B cell (primary cell): ENCODE measurements at regions not wholly inside any gene's neighbourhood (a gene's known extent, or its start where the extent isn't known, plus 50 kb on each side); places are given as distances from the start of the nearest gene placed in this dataset.

Experiments used
- ATAC-seq: fragments of 200-7000 bp; cut with Tn5 transposase; one replicate; pipeline ENCODE4 v1.10.0; 2021; ENCODE audit warnings: low read depth, mild to moderate bottlenecking, moderate number of reproducible peaks, moderate library complexity
- CTCF ChIA-PET: fragments of 350-600 bp; sonication (Branson Sonifier 250); formaldehyde crosslinking; loops from one replicate; lab custom pipeline; 2021; ENCODE audit warnings: antibody characterized with exemption, inconsistent platforms; lab: Charles Lee
- POLR2A ChIA-PET: fragments of 350-600 bp; sonication (Branson Sonifier 250); formaldehyde crosslinking; loops from one replicate; lab custom pipeline; 2021; ENCODE audit warnings: antibody characterized with exemption; lab: Charles Lee
- DNase-seq: peaks from one replicate; pipeline ENCODE4 v3.0.0; 2013
- H2AFZ ChIP-seq: 2 replicates; pipeline ENCODE4 v1.6.1; 2012; ENCODE audit warnings: mild to moderate bottlenecking, low read depth, low read length; ENCODE audit not compliant: insufficient read depth, poor library complexity, severe bottlenecking
- H3K27ac ChIP-seq, 2 donors: 1 replicate in 1 of 2; 2 replicates in 1 of 2; pipeline ENCODE4 v1.5.1; 2012 to 2013; ENCODE audit warnings: low read length in 2 of 2, mild to moderate bottlenecking in 2 of 2, moderate library complexity in 1 of 2
- H3K27me3 ChIP-seq, 4 experiments: fragments of 200-600 bp in 1 of 4; sonication (generic) in 1 of 4; replicated peaks in 1 of 4; 1 replicate in 2 of 4; 2 replicates in 2 of 4; pipeline versions ENCODE4 v1.6.1 to v1.7.0; 2013 to 2016; ENCODE audit warnings: low read length in 3 of 4, mild to moderate bottlenecking in 2 of 4, mixed read lengths in 1 of 4, moderate library complexity in 1 of 4; ENCODE audit not compliant: insufficient read depth in 4 of 4, control insufficient read depth in 3 of 4; ENCODE audit errors: control extremely low read depth in 1 of 4
- H3K36me3 ChIP-seq, 2 experiments: replicated peaks in 1 of 2; 1 replicate in 1 of 2; 2 replicates in 1 of 2; pipeline versions ENCODE4 v1.6.1 to v1.7.1; 2013; ENCODE audit warnings: low read length in 1 of 2; ENCODE audit not compliant: insufficient read depth in 2 of 2, control insufficient read depth in 1 of 2; ENCODE audit errors: control extremely low read depth in 1 of 2, extremely low read depth in 1 of 2
- H3K4me1 ChIP-seq, 2 donors: fragments of 200-600 bp in 1 of 2; sonication (generic) in 1 of 2; 1 replicate in 1 of 2; 2 replicates in 1 of 2; pipeline versions ENCODE4 v1.5.1 to v1.6.1; 2013 to 2017; ENCODE audit warnings: low read length in 2 of 2; ENCODE audit not compliant: control insufficient read depth in 2 of 2, insufficient read depth in 2 of 2
- H3K4me2 ChIP-seq: replicated peaks from 2 replicates; pipeline ENCODE3; 2012; ENCODE audit warnings: mild to moderate bottlenecking, low read depth, low read length; ENCODE audit not compliant: poor library complexity, severe bottlenecking
- H3K4me3 ChIP-seq, 5 experiments: fragments of 200-600 bp in 1 of 5; sonication (generic) in 1 of 5; 1 replicate in 3 of 5; 2 replicates in 2 of 5; pipeline versions ENCODE4 v1.5.1 to v1.7.0; 2011 to 2016; ENCODE audit warnings: low read length in 4 of 5, mild to moderate bottlenecking in 4 of 5, low read depth in 2 of 5, control low read depth in 1 of 5, moderate library complexity in 1 of 5; ENCODE audit not compliant: insufficient read depth in 1 of 5; ENCODE audit errors: control extremely low read depth in 1 of 5, extremely low read depth in 1 of 5
- H3K79me2 ChIP-seq: fragments of 200-600 bp; sonication (generic); one replicate; pipeline ENCODE4 v1.6.0; 2016; ENCODE audit warnings: low read length; ENCODE audit not compliant: control insufficient read depth, insufficient read depth
- H3K9ac ChIP-seq: fragments of 200-600 bp; sonication (generic); 2 replicates; pipeline ENCODE4 v1.6.1; 2017; ENCODE audit warnings: mild to moderate bottlenecking, low read length, moderate library complexity
- H3K9me3 ChIP-seq, 3 donors: one replicate each; pipeline versions ENCODE4 v1.6.1 to v1.7.1; 2013; ENCODE audit warnings: low read length in 2 of 3; ENCODE audit not compliant: control insufficient read depth in 2 of 3, insufficient read depth in 1 of 3; ENCODE audit errors: control extremely low read depth in 1 of 3
- H4K20me1 ChIP-seq: 2 replicates; pipeline ENCODE4 v1.6.0; 2012; ENCODE audit warnings: mild to moderate bottlenecking, low read length; ENCODE audit not compliant: insufficient read depth, control insufficient read depth, poor library complexity, severe bottlenecking
- H3K27ac Mint-ChIP-seq: one replicate; pipeline ENCODE4 v1.8.0; 2021; ENCODE audit warnings: mixed read lengths
- H3K27me3 Mint-ChIP-seq: one replicate; pipeline ENCODE4 v1.8.0; 2021; ENCODE audit warnings: mixed read lengths
- H3K4me1 Mint-ChIP-seq: one replicate; pipeline ENCODE4 v1.8.0; 2021; ENCODE audit warnings: mixed read lengths
- H3K4me3 Mint-ChIP-seq: one replicate; pipeline ENCODE4 v1.8.0; 2021; ENCODE audit warnings: mixed read lengths
- H3K9me3 Mint-ChIP-seq: one replicate; pipeline ENCODE4 v1.8.0; 2022; ENCODE audit warnings: mixed read lengths; ENCODE audit not compliant: insufficient read depth
- CTCF ChIP-seq: fragments of 200-600 bp; IDR thresholded peaks from one replicate; pipeline ENCODE4 v1.8.0; 2022; ENCODE audit warnings: antibody characterized with exemption, mild to moderate bottlenecking
- EZH2 ChIP-seq: IDR thresholded peaks from 2 replicates; pipeline ENCODE4 v1.6.1; 2012; ENCODE audit warnings: borderline replicate concordance, low read depth, mild to moderate bottlenecking, moderate library complexity, low read length; ENCODE audit not compliant: insufficient read depth, poor library complexity, severe bottlenecking
- WGBS: methylation state at CpG from one replicate; pipeline ENCODE4 v1.1.5; 2013; ENCODE audit warnings: missing lambda C conversion rate; ENCODE audit not compliant: insufficient coverage; 5-methylcytosine and 5-hydroxymethylcytosine counted together
- intact Hi-C: fragments of 100-400 bp; cut with micrococcal nuclease; formaldehyde crosslinking; loops from one replicate; pipeline ENCODE4 v1.10.0; 2022

- H3K4me1 Mint-ChIP-seq = no peaks in the 10 kb centered on the region
- no peak overlapping the region for H3K4me3 ChIP-seq
- H3K4me2 ChIP-seq = no peak overlapping the region
- H3K9me3 ChIP-seq = no peaks in the 10 kb centered on the region
- ATAC-seq = no peak
- DNase-seq = no peak
- peaks cover 9% of the 10 kb centered on the region for H3K27me3 Mint-ChIP-seq
- intact Hi-C loops = no loop called here
- no peak overlapping the region for H3K27ac Mint-ChIP-seq
- no peaks in the 10 kb centered on the region for H3K9me3 Mint-ChIP-seq
- no peaks in the 10 kb centered on the region for H3K79me2 ChIP-seq
- peaks cover 0 to 5% (median 0%) of the 10 kb centered on the region in 4 experiments for H3K27me3 ChIP-seq
- POLR2A ChIA-PET = no interaction called here
- H3K9ac ChIP-seq = no peak overlapping the region
- H3K27ac ChIP-seq = no peak overlapping the region
- peak overlapping the region; percentile 20 for H2AFZ ChIP-seq
- no peaks in the 10 kb centered on the region for H3K36me3 ChIP-seq
- no peak overlapping the region for H3K4me3 Mint-ChIP-seq
- no peaks in the 10 kb centered on the region for H3K4me1 ChIP-seq
- no peaks in the 10 kb centered on the region for H4K20me1 ChIP-seq
- WGBS = 100% methylated on average over 2 of the region's 2 CpGs
- TF ChIP-seq EZH2 (no peak), CTCF (peak; percentile 51)
- CTCF ChIA-PET = interaction anchor here (0.7 to 3.0 kb wide), 10 partner anchors 8 to 840 kb away, joined by 3 to 26 read pairs (median 4); no protein-coding TSS in a partner anchor
Observed at GRCh38 chr5:79858410-79858723, 132.7 kb downstream of the MTX3 start.

- POLR2A ChIA-PET = no interaction called here
- no peaks in the 10 kb centered on the region for H3K9me3 Mint-ChIP-seq
- peak overlapping the region; percentile 20 for H2AFZ ChIP-seq
Observed at GRCh38 chr5:79857714-79858409, 133.2 kb downstream of the MTX3 start.

More at GRCh38 chr5:79857714-79858409, 133.2 kb downstream of the MTX3 start:
- intact Hi-C loops = no loop called here
- H3K27me3 ChIP-seq = peaks cover 0 to 5% (median 0%) of the 10 kb centered on the region in 4 experiments
- peak; percentile 70 for DNase-seq
- no peaks in the 10 kb centered on the region for H3K36me3 ChIP-seq
- Mint-ChIP-seq H3K27ac (no peak overlapping the region), H3K4me3 (no peak overlapping the region), H3K27me3 (peaks cover 6% of the 10 kb centered on the region), H3K4me1 (no peaks in the 10 kb centered on the region)
- H3K79me2 ChIP-seq = no peaks in the 10 kb centered on the region
- CTCF ChIA-PET = interaction anchor here (0.7 to 3.0 kb wide), 10 partner anchors 9 to 839 kb away, joined by 3 to 26 read pairs (median 4); no protein-coding TSS in a partner anchor
- 7% methylated on average over 3 of the region's 9 CpGs for WGBS
- no peak overlapping the region for H3K4me2 ChIP-seq
- H4K20me1 ChIP-seq = no peaks in the 10 kb centered on the region
- no peak overlapping the region for H3K9ac ChIP-seq
- H3K4me1 ChIP-seq = no peaks in the 10 kb centered on the region
- no peaks in the 10 kb centered on the region for H3K9me3 ChIP-seq
- TF ChIP-seq CTCF (peak; percentile 95), EZH2 (no peak)
- H3K4me3 ChIP-seq = no peak overlapping the region
- no peak overlapping the region for H3K27ac ChIP-seq
- ATAC-seq = peak; percentile 69
